ENCODE measurements at regions not wholly inside any gene's neighbourhood (a gene's known extent, or its start where the extent isn't known, plus 50 kb on each side); places are given as distances from the start of the nearest gene placed in this dataset.

DNA sequence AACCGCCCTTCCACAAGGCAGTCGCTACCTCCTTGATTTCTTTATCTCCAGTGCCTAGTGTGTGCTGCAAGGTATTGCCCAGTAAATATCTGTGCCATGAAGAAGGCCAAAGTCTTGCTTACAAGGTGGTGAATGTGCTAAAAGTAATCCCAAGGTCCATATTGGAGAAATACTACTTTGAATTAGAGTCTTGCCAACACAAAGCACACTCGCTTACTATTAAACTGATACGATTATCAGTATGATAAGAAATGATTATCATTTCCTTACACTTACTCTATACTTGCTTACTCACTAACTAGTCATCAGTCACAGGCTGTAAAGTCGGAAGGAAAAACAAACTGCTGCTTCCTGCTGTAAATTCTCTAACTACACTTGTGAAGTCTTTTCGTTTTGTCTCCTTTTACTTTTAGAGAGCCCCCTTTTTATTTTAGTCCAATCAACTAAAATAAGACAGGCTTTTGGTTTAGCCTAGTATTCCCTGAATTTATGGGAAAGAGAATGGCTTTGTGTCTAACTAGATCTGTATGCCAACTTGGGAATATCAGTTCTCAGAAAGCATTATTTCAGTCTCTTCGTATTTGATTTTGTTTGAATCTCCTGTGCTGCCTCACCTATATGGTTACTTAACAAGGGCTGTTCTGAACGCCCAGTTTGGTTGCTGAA lies 107.1 kb upstream of the TSC22D2 start:
- intact Hi-C loops (cut with DNase I; ENCODE audit: low total_unique reads): no loop called here
- Histone ChIP-seq H3K27ac (no peak overlapping the region), H3K9me3 (no peaks in the 10 kb centered on the region), H3K4me1 (no peaks in the 10 kb centered on the region), H3K27me3 (no peaks in the 10 kb centered on the region), H3K4me3 (no peak overlapping the region), H3K36me3 (no peaks in the 10 kb centered on the region)
- TF ChIP-seq, protein P1, sequence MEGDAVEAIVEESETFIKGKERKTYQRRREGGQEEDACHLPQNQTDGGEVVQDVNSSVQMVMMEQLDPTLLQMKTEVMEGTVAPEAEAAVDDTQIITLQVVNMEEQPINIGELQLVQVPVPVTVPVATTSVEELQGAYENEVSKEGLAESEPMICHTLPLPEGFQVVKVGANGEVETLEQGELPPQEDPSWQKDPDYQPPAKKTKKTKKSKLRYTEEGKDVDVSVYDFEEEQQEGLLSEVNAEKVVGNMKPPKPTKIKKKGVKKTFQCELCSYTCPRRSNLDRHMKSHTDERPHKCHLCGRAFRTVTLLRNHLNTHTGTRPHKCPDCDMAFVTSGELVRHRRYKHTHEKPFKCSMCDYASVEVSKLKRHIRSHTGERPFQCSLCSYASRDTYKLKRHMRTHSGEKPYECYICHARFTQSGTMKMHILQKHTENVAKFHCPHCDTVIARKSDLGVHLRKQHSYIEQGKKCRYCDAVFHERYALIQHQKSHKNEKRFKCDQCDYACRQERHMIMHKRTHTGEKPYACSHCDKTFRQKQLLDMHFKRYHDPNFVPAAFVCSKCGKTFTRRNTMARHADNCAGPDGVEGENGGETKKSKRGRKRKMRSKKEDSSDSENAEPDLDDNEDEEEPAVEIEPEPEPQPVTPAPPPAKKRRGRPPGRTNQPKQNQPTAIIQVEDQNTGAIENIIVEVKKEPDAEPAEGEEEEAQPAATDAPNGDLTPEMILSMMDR (IDR thresholded peaks at IDR 0.05): no peak
- no peak for DNase-seq

DNA sequence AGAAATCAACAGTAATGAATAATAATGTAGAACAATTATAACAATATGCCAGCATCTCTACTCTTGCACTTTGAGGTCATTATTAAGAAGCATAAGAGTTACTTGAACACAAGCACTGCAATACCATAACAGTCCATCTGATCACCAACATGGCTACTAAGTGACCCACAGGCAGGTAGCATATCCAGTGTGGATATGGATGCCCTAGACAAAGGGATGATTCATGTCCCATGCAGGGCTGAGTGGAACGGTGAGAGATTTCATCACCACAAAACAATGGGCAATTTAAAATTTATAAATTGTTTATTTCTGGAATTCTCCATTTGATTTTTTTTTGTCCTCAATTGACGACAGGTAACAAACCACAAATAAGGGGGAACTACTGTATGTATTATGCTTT lies 107.7 kb upstream of the TSC22D2 start:
- Histone ChIP-seq H3K36me3 (no peaks in the 10 kb centered on the region), H3K4me1 (no peaks in the 10 kb centered on the region), H3K4me3 (no peak overlapping the region), H3K27me3 (no peaks in the 10 kb centered on the region), H3K9me3 (no peaks in the 10 kb centered on the region), H3K27ac (no peak overlapping the region)
- TF ChIP-seq, protein P1 (IDR thresholded peaks at IDR 0.05): no peak
- no peak for DNase-seq
- intact Hi-C loops (cut with DNase I; ENCODE audit: low total_unique reads): no loop called here

- no peaks in the 10 kb centered on the region for H3K27me3 ChIP-seq
- TF ChIP-seq, protein P1 (IDR thresholded peaks at IDR 0.05): no peak
Observed at GRCh38 chr3:150299201-150299600, 108.9 kb upstream of the TSC22D2 start.

DNA sequence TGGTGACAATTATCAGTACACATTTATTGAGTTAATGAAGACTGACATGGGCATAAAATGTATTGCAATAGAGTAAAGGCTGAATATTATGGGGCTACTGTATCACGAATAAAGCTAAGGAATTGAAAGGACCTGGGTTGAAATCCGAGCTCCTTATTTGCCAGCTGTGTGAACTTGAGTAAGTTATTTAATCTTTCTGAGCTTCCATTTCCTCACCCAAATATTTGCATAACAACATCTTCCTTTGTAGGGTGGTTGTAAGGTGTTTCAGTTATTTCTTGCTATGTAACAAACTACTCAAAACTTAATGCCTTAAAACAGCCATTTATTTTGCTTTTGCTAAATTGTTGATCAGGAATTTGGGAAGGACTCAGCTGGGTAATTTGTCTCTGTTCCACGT lies 111.1 kb upstream of the TSC22D2 start:
- intact Hi-C loops (cut with DNase I; ENCODE audit: low total_unique reads): no loop called here
- no peak overlapping the region for H3K27ac ChIP-seq
- H3K27me3 ChIP-seq: no peaks in the 10 kb centered on the region
- TF ChIP-seq, protein P1 (IDR thresholded peaks at IDR 0.05): no peak
- H3K4me1 ChIP-seq: no peaks in the 10 kb centered on the region
- no peak for DNase-seq
- no peaks in the 10 kb centered on the region for H3K9me3 ChIP-seq
- H3K36me3 ChIP-seq: no peaks in the 10 kb centered on the region
- no peak overlapping the region for H3K4me3 ChIP-seq

More at GRCh38 chr3:150299201-150299600, 108.9 kb upstream of the TSC22D2 start:
- Histone ChIP-seq H3K9me3 (no peaks in the 10 kb centered on the region), H3K27ac (no peak overlapping the region), H3K36me3 (no peaks in the 10 kb centered on the region), H3K4me1 (no peaks in the 10 kb centered on the region), H3K4me3 (no peak overlapping the region)
- intact Hi-C loops (cut with DNase I; ENCODE audit: low total_unique reads): no loop called here
- DNase-seq: no peak

DNA sequence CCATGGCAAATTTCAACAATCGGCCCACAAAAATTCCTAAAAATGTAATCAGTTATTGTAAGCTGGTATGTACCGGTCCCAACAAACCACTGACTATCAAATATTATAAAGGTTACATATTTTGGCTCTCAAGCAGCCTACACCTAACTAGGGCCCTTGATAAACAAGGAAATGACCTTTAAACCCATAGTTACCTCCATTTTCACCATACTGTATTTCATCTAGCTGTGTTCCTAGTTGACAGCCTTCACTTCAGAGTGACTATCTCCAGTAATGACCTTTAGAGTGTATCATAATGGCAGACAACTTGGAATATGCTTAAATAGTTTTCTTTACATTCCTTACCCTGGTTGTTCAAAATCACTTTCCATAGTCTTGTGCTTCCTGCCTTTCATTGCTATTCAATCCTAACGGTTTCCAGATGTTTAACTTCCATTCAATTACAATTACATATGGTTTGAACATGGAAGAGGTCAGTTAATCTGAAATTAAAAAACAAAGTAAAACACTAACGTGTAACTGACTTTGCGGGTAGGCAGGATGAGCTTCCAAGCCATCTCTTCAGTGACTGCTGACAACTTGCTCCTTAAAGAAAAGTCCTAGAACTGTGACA lies 111.9 kb upstream of the TSC22D2 start:
- H3K27ac ChIP-seq: no peak overlapping the region
- no peaks in the 10 kb centered on the region for H3K4me1 ChIP-seq
- H3K9me3 ChIP-seq: no peaks in the 10 kb centered on the region
- H3K27me3 ChIP-seq: no peaks in the 10 kb centered on the region
- H3K36me3 ChIP-seq: no peaks in the 10 kb centered on the region
- H3K4me3 ChIP-seq: no peak overlapping the region
- no peak for DNase-seq
- TF ChIP-seq, protein P1 (IDR thresholded peaks at IDR 0.05): no peak
- intact Hi-C loops (cut with DNase I; ENCODE audit: low total_unique reads): no loop called here
